Left ventricle myocardium superior (tissue), 1 donor: ENCODE measurements at regions not wholly inside any gene's neighbourhood (a gene's known extent, or its start where the extent isn't known, plus 50 kb on each side); places are given as distances from the start of the nearest gene placed in this dataset.
"Not testable (repeated sequence)": the region's sequence is repeated elsewhere in the genome, so short reads cannot be mapped to it uniquely, and the experiment has no call there.

Source experiments
- ATAC-seq: fragments of 200-7000 bp; cut with Tn5 transposase; one replicate; pipeline ENCODE4 v1.9.1; 2020; ENCODE audit warnings: mild to moderate bottlenecking, moderate library complexity
- DNase-seq: peaks from one replicate; pipeline ENCODE4 v3.0.0-alpha.2; 2020
- intact Hi-C: fragments of 100-400 bp; cut with micrococcal nuclease; formaldehyde crosslinking; loops from one replicate; pipeline ENCODE4 v1.11.0; 2022
- donor health status: DM: no; HTN: yes; CAD: no; lungs with severe emphysema.

GRCh38 chr12:95358111-95359083 is 115.6 kb upstream of the METAP2 start:
- ATAC-seq = no peak
- no peak for DNase-seq
- intact Hi-C loops = no loop called here

GRCh38 chr12:95365912-95366311 is 108.0 kb upstream of the METAP2 start:
- DNase-seq (no peak), ATAC-seq (no peak)
- intact Hi-C loops = no loop called here

GRCh38 chr12:95368931-95369330 is 105.0 kb upstream of the METAP2 start:
- intact Hi-C loops = no loop called here
- ATAC-seq (no peak), DNase-seq (no peak)

GRCh38 chr12:95371571-95371970 is 102.4 kb upstream of the METAP2 start:
- DNase-seq (no peak), ATAC-seq (no peak)
- intact Hi-C loops = no loop called here

- DNase-seq, intact Hi-C loops, ATAC-seq: not testable (repeated sequence)
Measured at GRCh38 chr12:95379481-95379880, 94.5 kb upstream of the METAP2 start.

GRCh38 chr12:95380334-95380733 is 93.6 kb upstream of the METAP2 start:
- DNase-seq, ATAC-seq, intact Hi-C loops: not testable (repeated sequence)

- intact Hi-C loops = no loop called here
- DNase-seq (no peak), ATAC-seq (no peak)
Measured at GRCh38 chr12:95380997-95381786, 92.8 kb upstream of the METAP2 start.

GRCh38 chr12:95383920-95384319 is 90.0 kb upstream of the METAP2 start:
- DNase-seq (peak; percentile 34), ATAC-seq (peak; percentile 8)
- intact Hi-C loops = not testable (repeated sequence)

- DNase-seq (no peak), ATAC-seq (no peak)
Measured at GRCh38 chr12:95384785-95385184, 89.2 kb upstream of the METAP2 start.

GRCh38 chr12:95385246-95386035 is 88.5 kb upstream of the METAP2 start:
- no peak for DNase-seq
- ATAC-seq = peak; percentile 97
- intact Hi-C loops = no loop called here

More at GRCh38 chr12:95384785-95385184, 89.2 kb upstream of the METAP2 start:
- intact Hi-C loops = no loop called here

- no peak for DNase-seq
- intact Hi-C loops = no loop called here
- ATAC-seq = no peak
Measured at GRCh38 chr12:95386051-95386450, 87.9 kb upstream of the METAP2 start.

- intact Hi-C loops, ATAC-seq, DNase-seq: not testable (repeated sequence)
Measured at GRCh38 chr12:95388260-95388659, 85.7 kb upstream of the METAP2 start.

GRCh38 chr12:95390192-95390591 is 83.8 kb upstream of the METAP2 start:
- intact Hi-C loops = no loop called here

GRCh38 chr12:95390932-95391331 is 83.0 kb upstream of the METAP2 start:
- ATAC-seq (no peak), DNase-seq (no peak)
- intact Hi-C loops = no loop called here

More at GRCh38 chr12:95390192-95390591, 83.8 kb upstream of the METAP2 start:
- ATAC-seq (no peak), DNase-seq (no peak)

GRCh38 chr12:95393191-95393790 is 80.7 kb upstream of the METAP2 start:
- DNase-seq (no peak), ATAC-seq (no peak)
- intact Hi-C loops = no loop called here

GRCh38 chr12:95395696-95396095 is 78.3 kb upstream of the METAP2 start:
- no peak for ATAC-seq
- intact Hi-C loops = no loop called here

GRCh38 chr12:95396849-95397468 is 77.0 kb upstream of the METAP2 start:
- intact Hi-C loops = no loop called here

More at GRCh38 chr12:95395696-95396095, 78.3 kb upstream of the METAP2 start:
- DNase-seq = no peak

GRCh38 chr12:95397571-95397970 is 76.4 kb upstream of the METAP2 start:
- no peak for ATAC-seq
- intact Hi-C loops = no loop called here
- DNase-seq = no peak

More at GRCh38 chr12:95396849-95397468, 77.0 kb upstream of the METAP2 start:
- ATAC-seq (no peak), DNase-seq (no peak)
